GM12878 (cell line): ENCODE measurements at regions not wholly inside any gene's neighbourhood (a gene's known extent, or its start where the extent isn't known, plus 50 kb on each side); places are given as distances from the start of the nearest gene placed in this dataset.

Experiments used
- ATAC-seq: fragments of 200-7000 bp; cut with Tn5 transposase; 3 replicates; pipeline ENCODE4 v1.9.1; 2020; ENCODE audit warnings: mild to moderate bottlenecking, moderate library complexity
- BruUV-seq: library from RNA; stranded (reverse); fragments of 400-500 nt; replicated peaks from 2 replicates; lab custom pipeline; 2021; lab: Mats Ljungman, UMichigan
- CTCF ChIA-PET: fragments of 300-600 bp; sonication (Branson Sonifier 250); formaldehyde crosslinking; extraction: SDS; loops from one replicate; lab custom pipeline; 2021; ENCODE audit warnings: inconsistent platforms; lab: Yijun Ruan, JAX
- POLR2A ChIA-PET: fragments of 350-600 bp; formaldehyde crosslinking; extraction: SDS; loops from one replicate; lab custom pipeline; 2021; ENCODE audit warnings: inconsistent platforms; lab: Charles Lee
- RAD21 ChIA-PET: fragments of 300-600 bp; sonication (Branson Sonifier 250); formaldehyde crosslinking; loops from one replicate; lab custom pipeline; 2023; ENCODE audit warnings: antibody characterized with exemption; ENCODE audit not compliant: unreplicated experiment; lab: Charles Lee
- SMC1A ChIA-PET: fragments of 300-600 bp; sonication (Branson Sonifier 250); formaldehyde crosslinking; loops from one replicate; lab custom pipeline; 2023; ENCODE audit not compliant: unreplicated experiment, uncharacterized antibody; lab: Charles Lee
- DNase-seq: peaks from one replicate; pipeline ENCODE4 v3.0.0-alpha.2; 2011; ENCODE audit warnings: low read depth, low spot score
- FAIRE-seq: peaks from 3 replicates; lab custom pipeline; 2011; peaks lifted over from hg19 to GRCh38; lab: Jason Lieb, UNC
- H2AFZ ChIP-seq: 2 replicates; pipeline ENCODE4 v1.6.0; 2011; ENCODE audit warnings: low read depth, low read length, control low read depth; ENCODE audit not compliant: control insufficient read depth
- H3K27ac ChIP-seq: 2 replicates; pipeline ENCODE4 v1.5.1; 2011; ENCODE audit warnings: control low read depth; ENCODE audit not compliant: control insufficient read depth, insufficient read depth
- H3K27me3 ChIP-seq, 2 experiments: replicated peaks in 1 of 2; 2 replicates each; pipeline versions ENCODE4 v1.6.0 to v1.6.1; 2011; ENCODE audit warnings: low read length in 1 of 2; ENCODE audit not compliant: control insufficient read depth in 2 of 2, insufficient read depth in 2 of 2
- H3K36me3 ChIP-seq, 2 experiments: 2 replicates each; pipeline ENCODE4 v1.5.1; 2011; ENCODE audit warnings: low read length in 1 of 2; ENCODE audit not compliant: control insufficient read depth in 2 of 2, insufficient read depth in 2 of 2
- H3K4me1 ChIP-seq: 2 replicates; pipeline ENCODE4 v1.6.1; 2011; ENCODE audit warnings: mild to moderate bottlenecking, low read length, moderate library complexity, mixed read lengths; ENCODE audit not compliant: control insufficient read depth, insufficient read depth
- H3K4me2 ChIP-seq: 2 replicates; pipeline ENCODE4 v1.6.0; 2011; ENCODE audit warnings: control low read depth; ENCODE audit not compliant: control insufficient read depth, insufficient read depth
- H3K4me3 ChIP-seq: fragments of 200-600 bp; sonication (generic); 2 replicates; pipeline ENCODE4 v1.5.1; 2016
- H3K79me2 ChIP-seq: 2 replicates; pipeline ENCODE4 v1.6.0; 2011; ENCODE audit warnings: low read length; ENCODE audit not compliant: control insufficient read depth, insufficient read depth
- H3K9ac ChIP-seq: 2 replicates; pipeline ENCODE4 v1.8.0; 2011; ENCODE audit warnings: low read length, control low read depth, mixed read lengths; ENCODE audit not compliant: control insufficient read depth, insufficient read depth
- H3K9me3 ChIP-seq: replicated peaks from 3 replicates; pipeline ENCODE4 v1.5.1; 2011; ENCODE audit warnings: mild to moderate bottlenecking, low read length; ENCODE audit not compliant: control insufficient read depth, insufficient read depth
- H4K20me1 ChIP-seq: 2 replicates; pipeline ENCODE4 v1.6.0; 2011; ENCODE audit not compliant: control insufficient read depth, insufficient read depth
- CHD1 ChIP-seq: IDR thresholded peaks from 2 replicates; pipeline ENCODE4 v1.6.1; 2012; ENCODE audit warnings: low read depth, low read length, improper control_type of control experiment
- CREM ChIP-seq: IDR thresholded peaks from 2 replicates; pipeline ENCODE4 v1.6.1; 2014; ENCODE audit warnings: antibody characterized with exemption, low read depth
- IRF3 ChIP-seq: fragments of 450-650 bp; IDR thresholded peaks from 2 replicates; pipeline ENCODE4 v1.6.1; 2014; ENCODE audit warnings: mild to moderate bottlenecking
- NFXL1 ChIP-seq: fragments of 450-650 bp; IDR thresholded peaks from 2 replicates; pipeline ENCODE4 v1.6.1; 2017; ENCODE audit warnings: antibody characterized with exemption, mild to moderate bottlenecking, borderline replicate concordance
- NFYB ChIP-seq: IDR thresholded peaks from 2 replicates; pipeline ENCODE4 v1.6.1; 2011; ENCODE audit warnings: low read depth, mild to moderate bottlenecking, low read length, improper control_type of control experiment, moderate library complexity; ENCODE audit not compliant: insufficient read depth
- RFX5 ChIP-seq: IDR thresholded peaks from 2 replicates; pipeline ENCODE4 v1.6.1; 2011; ENCODE audit warnings: low read depth, low read length, improper control_type of control experiment
- RUNX3 ChIP-seq: IDR thresholded peaks from 2 replicates; pipeline ENCODE4 v1.6.1; 2012; ENCODE audit warnings: low read length, inconsistent platforms
- SMC3 ChIP-seq: IDR thresholded peaks from 2 replicates; pipeline ENCODE4 v1.6.1; 2011; ENCODE audit warnings: low read length, improper control_type of control experiment, borderline replicate concordance
- ZBTB33 ChIP-seq: fragments of 450-650 bp; IDR thresholded peaks from 2 replicates; pipeline ENCODE4 v1.6.1; 2017; ENCODE audit warnings: mild to moderate bottlenecking
- ZNF384 ChIP-seq: IDR thresholded peaks from 2 replicates; pipeline ENCODE4 v1.6.1; 2012; ENCODE audit warnings: low read depth, mild to moderate bottlenecking, low read length, improper control_type of control experiment, borderline replicate concordance
- WGBS: methylation state at CpG from one replicate; pipeline ENCODE4 v1.1.6; 2016; ENCODE audit warnings: low lambda C conversion rate; ENCODE audit not compliant: insufficient replicate concordance, insufficient coverage; ENCODE audit errors: missing lambda C conversion rate; 5-methylcytosine and 5-hydroxymethylcytosine counted together
- in situ Hi-C: fragments of 300-500 bp; cut with MboI; formaldehyde crosslinking; loops from 9 replicates; pipeline ENCODE4 v1.14.3; 2018; ENCODE audit warnings: mixed read lengths
- intact Hi-C: fragments of 100-400 bp; cut with micrococcal nuclease; formaldehyde crosslinking; loops from one replicate; pipeline ENCODE4 v1.14.2; 2022; ENCODE audit not compliant: unreplicated experiment

- TF ChIP-seq RFX5 = no peak
- TF ChIP-seq RUNX3 = no peak
- no peak for TF ChIP-seq ZNF384
- no peak for TF ChIP-seq NFXL1
- no peak for TF ChIP-seq CREM
- TF ChIP-seq ZBTB33 = no peak
- no peak for TF ChIP-seq NFYB
These were observed 510.1 kb upstream of the CXADR start (continued) for GRCh38 chr21:17002594-17003257.

GRCh38 chr21:17003258-17003615, 509.6 kb upstream of the CXADR start:
- no peak overlapping the region for H3K9ac ChIP-seq
- no peaks in the 10 kb centered on the region for H3K4me1 ChIP-seq
- H3K4me3 ChIP-seq = no peak overlapping the region
- no peak overlapping the region for H2AFZ ChIP-seq
- H3K79me2 ChIP-seq = no peaks in the 10 kb centered on the region
- no TSS peak for BruUV-seq
- H4K20me1 ChIP-seq = no peaks in the 10 kb centered on the region
- TF ChIP-seq CHD1 = no peak
- TF ChIP-seq IRF3 = no peak
- no peak for TF ChIP-seq SMC3
- H3K9me3 ChIP-seq = no peaks in the 10 kb centered on the region
- RAD21 ChIA-PET = no interaction called here
- FAIRE-seq (no peak), ATAC-seq (no peak), DNase-seq (no peak)
- no peak overlapping the region for H3K4me2 ChIP-seq
- no peaks in the 10 kb centered on the region for H3K36me3 ChIP-seq
- no peak overlapping the region for H3K27ac ChIP-seq
- CTCF ChIA-PET = no interaction called here
- SMC1A ChIA-PET = interaction anchor here (1.5 kb wide), 1 partner anchor 9 kb away, joined by 3 read pairs; no protein-coding TSS in a partner anchor
- no peaks in the 10 kb centered on the region for H3K27me3 ChIP-seq
- 0% methylated on average over 1 of the region's 1 CpG for WGBS
- intact Hi-C loops = no loop called here
- in situ Hi-C loops = no loop called here
- POLR2A ChIA-PET = no interaction called here
